ENCODE measurements at regions not wholly inside any gene's neighbourhood (a gene's known extent, or its start where the extent isn't known, plus 50 kb on each side); places are given as distances from the start of the nearest gene placed in this dataset.
A peak's percentile ranks its signal among the peaks of the same experiment; 100 is the strongest.

DNA sequence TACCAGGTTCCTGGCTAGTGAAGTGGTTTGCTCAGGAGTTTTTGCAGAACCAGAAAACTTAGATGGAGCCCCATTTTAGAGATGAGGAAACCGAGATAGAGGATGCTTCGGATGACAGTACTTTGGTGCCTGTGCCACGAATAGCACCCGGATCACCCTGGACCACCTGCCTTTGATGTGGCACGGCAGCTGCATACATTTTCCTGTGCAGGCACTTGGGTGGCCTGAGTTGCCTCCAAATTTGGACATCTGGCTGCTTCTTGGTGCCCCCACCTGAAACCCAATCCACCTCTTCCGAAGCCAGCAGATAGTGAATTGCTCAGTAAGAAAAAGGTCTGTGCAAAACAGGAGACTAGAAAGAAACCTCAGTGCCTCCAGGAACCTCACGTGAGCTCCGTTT lies 140.6 kb upstream of the ID2 start:
- TF ChIP-seq EZH2phosphoT487 (IDR thresholded peaks at IDR 0.05; ENCODE audit: low read length) (no peak), EZH2 (optimal IDR thresholded peaks at IDR 0.05; ENCODE audit: low read depth, low read length) (no peak)
- TF ChIP-seq, protein P1, sequence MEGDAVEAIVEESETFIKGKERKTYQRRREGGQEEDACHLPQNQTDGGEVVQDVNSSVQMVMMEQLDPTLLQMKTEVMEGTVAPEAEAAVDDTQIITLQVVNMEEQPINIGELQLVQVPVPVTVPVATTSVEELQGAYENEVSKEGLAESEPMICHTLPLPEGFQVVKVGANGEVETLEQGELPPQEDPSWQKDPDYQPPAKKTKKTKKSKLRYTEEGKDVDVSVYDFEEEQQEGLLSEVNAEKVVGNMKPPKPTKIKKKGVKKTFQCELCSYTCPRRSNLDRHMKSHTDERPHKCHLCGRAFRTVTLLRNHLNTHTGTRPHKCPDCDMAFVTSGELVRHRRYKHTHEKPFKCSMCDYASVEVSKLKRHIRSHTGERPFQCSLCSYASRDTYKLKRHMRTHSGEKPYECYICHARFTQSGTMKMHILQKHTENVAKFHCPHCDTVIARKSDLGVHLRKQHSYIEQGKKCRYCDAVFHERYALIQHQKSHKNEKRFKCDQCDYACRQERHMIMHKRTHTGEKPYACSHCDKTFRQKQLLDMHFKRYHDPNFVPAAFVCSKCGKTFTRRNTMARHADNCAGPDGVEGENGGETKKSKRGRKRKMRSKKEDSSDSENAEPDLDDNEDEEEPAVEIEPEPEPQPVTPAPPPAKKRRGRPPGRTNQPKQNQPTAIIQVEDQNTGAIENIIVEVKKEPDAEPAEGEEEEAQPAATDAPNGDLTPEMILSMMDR (IDR thresholded peaks at IDR 0.05; ENCODE audit: low read length): no peak
- no peak for DNase-seq
- no peaks in the 10 kb centered on the region for H3K36me3 ChIP-seq (replicated peaks; ENCODE audit: insufficient read depth, low read length)
- H3K4me3 ChIP-seq (ENCODE audit: low read length): no peak overlapping the region
- no peaks in the 10 kb centered on the region for H3K9me3 ChIP-seq (replicated peaks; ENCODE audit: insufficient read depth, low read length)
- peaks cover 22% of the 10 kb centered on the region for H3F3A ChIP-seq (ENCODE audit: insufficient read depth, low read length)
- H3K9ac ChIP-seq (ENCODE audit: low read length): no peak overlapping the region
- H2AFZ ChIP-seq (ENCODE audit: low read length): no peak overlapping the region
- H3K4me1 ChIP-seq (ENCODE audit: low read length): peaks cover 39% of the 10 kb centered on the region
- no peaks in the 10 kb centered on the region for H3K79me2 ChIP-seq (ENCODE audit: low read length)
- H4K20me1 ChIP-seq (ENCODE audit: insufficient read depth, low read length): no peaks in the 10 kb centered on the region
- H3K27ac ChIP-seq (ENCODE audit: low read length): no peak overlapping the region
- no peak overlapping the region for H3K4me2 ChIP-seq (ENCODE audit: low read depth, low read length)
- no peaks in the 10 kb centered on the region for H3K27me3 ChIP-seq (replicated peaks; ENCODE audit: insufficient read depth, low read length)
- H3K9me2 ChIP-seq (replicated peaks; ENCODE audit: insufficient read depth, low read length): no peaks in the 10 kb centered on the region

DNA sequence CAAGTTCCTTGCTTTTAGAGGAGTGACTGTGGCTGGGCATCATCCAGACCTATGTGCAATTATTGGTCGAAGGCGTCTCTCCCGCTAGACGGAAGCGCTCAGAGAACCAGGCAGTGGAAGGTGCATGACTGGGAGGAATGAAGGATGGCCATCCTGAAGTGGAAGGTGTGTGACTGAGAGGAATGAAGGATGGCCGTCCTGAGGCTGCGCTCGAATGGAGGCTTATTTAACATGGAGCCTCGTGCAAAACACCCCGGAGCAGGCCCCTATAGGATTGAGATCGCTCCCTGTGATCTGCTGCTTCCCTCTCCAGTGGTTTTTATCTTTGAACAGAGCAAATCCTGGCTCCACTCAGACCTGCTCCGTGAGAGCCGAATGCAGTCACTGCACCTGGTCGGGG lies 140.2 kb upstream of the ID2 start:
- H2AFZ ChIP-seq (ENCODE audit: low read length): no peak overlapping the region
- no peak overlapping the region for H3K4me3 ChIP-seq (ENCODE audit: low read length)
- no peaks in the 10 kb centered on the region for H3K9me3 ChIP-seq (replicated peaks; ENCODE audit: insufficient read depth, low read length)
- H3K4me1 ChIP-seq (ENCODE audit: low read length): peaks cover 39% of the 10 kb centered on the region
- no peak overlapping the region for H3K9ac ChIP-seq (ENCODE audit: low read length)
- no peak overlapping the region for H3K4me2 ChIP-seq (ENCODE audit: low read depth, low read length)
- no peaks in the 10 kb centered on the region for H3K9me2 ChIP-seq (replicated peaks; ENCODE audit: insufficient read depth, low read length)
- no peak for DNase-seq
- peaks cover 22% of the 10 kb centered on the region for H3F3A ChIP-seq (ENCODE audit: insufficient read depth, low read length)
- no peaks in the 10 kb centered on the region for H4K20me1 ChIP-seq (ENCODE audit: insufficient read depth, low read length)
- no peak overlapping the region for H3K27ac ChIP-seq (ENCODE audit: low read length)
- TF ChIP-seq, protein P1 (IDR thresholded peaks at IDR 0.05; ENCODE audit: low read length): no peak
- TF ChIP-seq EZH2 (optimal IDR thresholded peaks at IDR 0.05; ENCODE audit: low read depth, low read length) (no peak), EZH2phosphoT487 (IDR thresholded peaks at IDR 0.05; ENCODE audit: low read length) (no peak)
- H3K79me2 ChIP-seq (ENCODE audit: low read length): no peaks in the 10 kb centered on the region
- no peaks in the 10 kb centered on the region for H3K36me3 ChIP-seq (replicated peaks; ENCODE audit: insufficient read depth, low read length)
- H3K27me3 ChIP-seq (replicated peaks; ENCODE audit: insufficient read depth, low read length): no peaks in the 10 kb centered on the region

DNA sequence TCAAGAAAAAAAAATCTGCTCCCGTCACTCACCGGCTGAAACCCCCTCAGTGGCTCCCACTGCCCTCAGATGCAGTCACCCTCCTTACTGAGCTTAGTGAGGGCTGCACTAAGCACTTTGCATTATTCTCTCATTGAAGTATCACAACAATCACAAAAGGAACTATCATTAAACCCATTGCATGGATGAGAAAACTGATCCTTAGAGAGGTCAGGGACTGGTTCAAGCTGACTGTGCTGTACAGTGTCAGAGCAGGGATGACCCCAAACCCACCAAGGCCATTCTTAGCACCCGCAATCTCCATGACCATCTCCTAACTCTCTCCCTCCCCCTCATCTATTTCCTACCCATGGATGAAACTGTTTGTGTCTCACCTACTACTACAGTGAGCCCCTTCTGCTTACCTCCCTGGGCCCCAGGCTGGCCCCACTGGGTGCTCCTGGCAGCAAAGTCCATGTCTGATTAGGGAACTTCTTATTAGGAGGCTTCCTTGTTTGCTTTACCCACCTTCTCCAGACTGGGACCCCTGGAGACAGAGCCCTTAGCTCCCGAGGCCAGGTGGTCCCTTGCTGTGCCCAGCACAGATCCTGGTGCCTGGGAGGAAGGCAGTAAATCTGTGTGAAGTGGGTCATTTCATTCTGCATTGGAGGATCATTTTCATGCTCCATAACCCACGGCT lies 139.3 kb upstream of the ID2 start:
- Histone ChIP-seq H3K9ac (ENCODE audit: low read length) (peak overlapping the region; percentile 72), H4K20me1 (ENCODE audit: insufficient read depth, low read length) (no peaks in the 10 kb centered on the region), H3K79me2 (ENCODE audit: low read length) (no peaks in the 10 kb centered on the region), H3K27ac (ENCODE audit: low read length) (peak overlapping the region; percentile 90), H3K4me3 (ENCODE audit: low read length) (peak overlapping the region; percentile 25; the same call in 1 of the 2 replicates), H3K9me3 (replicated peaks; ENCODE audit: insufficient read depth, low read length) (no peaks in the 10 kb centered on the region), H3K36me3 (replicated peaks; ENCODE audit: insufficient read depth, low read length) (no peaks in the 10 kb centered on the region), H3K4me2 (ENCODE audit: low read depth, low read length) (peak overlapping the region; percentile 59), H2AFZ (ENCODE audit: low read length) (peak overlapping the region; percentile 73), H3K27me3 (replicated peaks; ENCODE audit: insufficient read depth, low read length) (no peaks in the 10 kb centered on the region), H3F3A (ENCODE audit: insufficient read depth, low read length) (peaks cover 22% of the 10 kb centered on the region), H3K9me2 (replicated peaks; ENCODE audit: insufficient read depth, low read length) (no peaks in the 10 kb centered on the region), H3K4me1 (ENCODE audit: low read length) (peaks cover 39% of the 10 kb centered on the region)
- no peak for DNase-seq
- TF ChIP-seq, protein P1 (IDR thresholded peaks at IDR 0.05; ENCODE audit: low read length): no peak
- TF ChIP-seq EZH2phosphoT487 (IDR thresholded peaks at IDR 0.05; ENCODE audit: low read length) (no peak), EZH2 (optimal IDR thresholded peaks at IDR 0.05; ENCODE audit: low read depth, low read length) (no peak)
